Parathyroid adenoma (tissue), 2 donors: ENCODE measurements at regions not wholly inside any gene's neighbourhood (a gene's known extent, or its start where the extent isn't known, plus 50 kb on each side); places are given as distances from the start of the nearest gene placed in this dataset.

Experiments
- H2AFZ ChIP-seq: fragments of 300-600 bp; sonication (generic); one replicate; pipeline ENCODE4 v1.7.0; 2017; ENCODE audit warnings: antibody characterized with exemption, mild to moderate bottlenecking
- H3K27ac ChIP-seq: fragments of 300-600 bp; sonication (generic); one replicate; pipeline ENCODE4 v1.7.0; 2017
- H3K27me3 ChIP-seq: fragments of 300-600 bp; sonication (generic); one replicate; pipeline ENCODE4 v1.7.0; 2017; ENCODE audit warnings: low read length; ENCODE audit not compliant: control insufficient read depth, insufficient read depth
- H3K36me3 ChIP-seq: fragments of 300-600 bp; sonication (generic); one replicate; pipeline ENCODE4 v1.7.0; 2017; ENCODE audit warnings: low read length; ENCODE audit not compliant: control insufficient read depth, insufficient read depth
- H3K4me1 ChIP-seq: fragments of 300-600 bp; sonication (generic); one replicate; pipeline ENCODE4 v1.7.0; 2017; ENCODE audit warnings: control low read depth
- H3K4me2 ChIP-seq: fragments of 300-600 bp; sonication (generic); one replicate; pipeline ENCODE4 v1.7.0; 2017; ENCODE audit warnings: low read length
- H3K4me3 ChIP-seq: fragments of 300-600 bp; sonication (generic); one replicate; pipeline ENCODE4 v1.7.0; 2017; ENCODE audit warnings: low read depth, low read length
- H3K79me2 ChIP-seq: fragments of 300-600 bp; sonication (generic); one replicate; pipeline ENCODE4 v1.7.0; 2017; ENCODE audit warnings: control low read depth
- H3K9ac ChIP-seq: fragments of 300-600 bp; sonication (generic); one replicate; pipeline ENCODE4 v1.7.0; 2017; ENCODE audit warnings: mild to moderate bottlenecking
- H3K9me3 ChIP-seq: fragments of 300-600 bp; sonication (generic); one replicate; pipeline ENCODE4 v1.7.0; 2017; ENCODE audit warnings: low read length; ENCODE audit not compliant: control insufficient read depth
- CTCF ChIP-seq: fragments of 300-600 bp; sonication (generic); IDR thresholded peaks from one replicate; pipeline ENCODE4 v1.7.0; 2017; ENCODE audit warnings: antibody characterized with exemption, mild to moderate bottlenecking
- donor health status: primary hyperparathyroidism.

- no peak for TF ChIP-seq CTCF
- H3K4me3 ChIP-seq, result no peak overlapping the region
- H3K9ac ChIP-seq, result no peak overlapping the region
- no peaks in the 10 kb centered on the region for H3K36me3 ChIP-seq
- H3K27me3 ChIP-seq, result no peaks in the 10 kb centered on the region
- H3K4me2 ChIP-seq, result no peak overlapping the region
- H3K79me2 ChIP-seq, result no peaks in the 10 kb centered on the region
- H3K4me1 ChIP-seq, result no peaks in the 10 kb centered on the region
- H2AFZ ChIP-seq, result no peak overlapping the region
- no peaks in the 10 kb centered on the region for H3K9me3 ChIP-seq
- no peak overlapping the region for H3K27ac ChIP-seq
Measured at GRCh38 chr18:23380001-23380550, 73.0 kb upstream of the RIOK3 start.

- Histone ChIP-seq H3K4me3 (no peak overlapping the region), H3K27ac (no peak overlapping the region), H3K9me3 (no peaks in the 10 kb centered on the region), H3K27me3 (no peaks in the 10 kb centered on the region), H3K36me3 (no peaks in the 10 kb centered on the region), H3K9ac (no peak overlapping the region), H3K79me2 (no peaks in the 10 kb centered on the region), H3K4me2 (no peak overlapping the region), H2AFZ (no peak overlapping the region), H3K4me1 (no peaks in the 10 kb centered on the region)
- TF ChIP-seq CTCF, result no peak
Measured at GRCh38 chr18:23380817-23381216, 72.3 kb upstream of the RIOK3 start.

GRCh38 chr18:23383494-23383893 lies 69.6 kb upstream of the RIOK3 start:
- Histone ChIP-seq H3K36me3 (no peaks in the 10 kb centered on the region), H3K4me2 (no peak overlapping the region), H3K4me1 (no peaks in the 10 kb centered on the region), H2AFZ (no peak overlapping the region), H3K4me3 (no peak overlapping the region), H3K79me2 (no peaks in the 10 kb centered on the region), H3K9ac (no peak overlapping the region), H3K9me3 (no peaks in the 10 kb centered on the region), H3K27ac (no peak overlapping the region), H3K27me3 (no peaks in the 10 kb centered on the region)
- no peak for TF ChIP-seq CTCF

GRCh38 chr18:23384778-23385736 lies 68.0 kb upstream of the RIOK3 start:
- Histone ChIP-seq H3K4me2 (no peak overlapping the region), H3K36me3 (no peaks in the 10 kb centered on the region), H3K4me3 (no peak overlapping the region), H3K79me2 (no peaks in the 10 kb centered on the region), H3K9ac (no peak overlapping the region), H3K27me3 (no peaks in the 10 kb centered on the region), H3K9me3 (no peaks in the 10 kb centered on the region), H3K27ac (no peak overlapping the region), H2AFZ (no peak overlapping the region), H3K4me1 (no peaks in the 10 kb centered on the region)
- no peak for TF ChIP-seq CTCF
